Inferior parietal cortex (tissue), 1 donor: ENCODE measurements at regions not wholly inside any gene's neighbourhood (a gene's known extent, or its start where the extent isn't known, plus 50 kb on each side); places are given as distances from the start of the nearest gene placed in this dataset.

Experiments used
- DNase-seq: peaks from one replicate; pipeline ENCODE4 v3.0.0-alpha.2; 2016; ENCODE audit errors: extremely low spot score

DNA sequence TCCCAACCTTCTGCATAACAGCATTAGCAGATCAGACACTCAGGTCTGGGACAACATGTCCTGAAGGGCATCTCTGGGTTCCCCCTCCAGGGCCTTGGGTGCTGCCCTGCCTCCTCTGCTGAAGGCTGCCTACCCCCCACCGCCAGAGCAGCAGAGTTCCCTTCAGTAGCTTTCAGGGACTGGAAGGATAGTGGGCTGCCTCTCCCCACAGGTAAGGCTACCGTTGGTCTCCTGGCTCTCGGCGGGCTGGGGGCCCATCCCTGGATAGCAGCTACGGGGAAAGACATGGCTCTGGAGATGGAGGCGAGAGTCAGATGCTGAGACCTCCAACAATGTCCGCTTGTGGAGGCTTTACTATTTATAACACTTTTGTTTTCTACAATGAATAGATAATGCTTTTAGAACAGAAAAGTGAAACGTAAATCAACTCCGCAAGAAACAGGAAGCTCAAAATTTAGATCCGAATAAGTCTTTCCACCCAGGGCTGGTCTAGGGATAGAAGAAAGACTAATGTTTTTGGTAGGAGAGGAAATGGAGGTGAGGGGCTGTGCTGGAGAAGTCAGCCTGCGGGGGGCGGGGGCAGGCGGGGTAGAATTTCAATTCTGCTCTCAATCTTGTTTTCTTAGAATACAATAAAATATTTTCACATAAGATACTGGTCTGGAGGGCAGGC lies 58.4 kb downstream of the ARL4C start:
- no peak for DNase-seq

DNA sequence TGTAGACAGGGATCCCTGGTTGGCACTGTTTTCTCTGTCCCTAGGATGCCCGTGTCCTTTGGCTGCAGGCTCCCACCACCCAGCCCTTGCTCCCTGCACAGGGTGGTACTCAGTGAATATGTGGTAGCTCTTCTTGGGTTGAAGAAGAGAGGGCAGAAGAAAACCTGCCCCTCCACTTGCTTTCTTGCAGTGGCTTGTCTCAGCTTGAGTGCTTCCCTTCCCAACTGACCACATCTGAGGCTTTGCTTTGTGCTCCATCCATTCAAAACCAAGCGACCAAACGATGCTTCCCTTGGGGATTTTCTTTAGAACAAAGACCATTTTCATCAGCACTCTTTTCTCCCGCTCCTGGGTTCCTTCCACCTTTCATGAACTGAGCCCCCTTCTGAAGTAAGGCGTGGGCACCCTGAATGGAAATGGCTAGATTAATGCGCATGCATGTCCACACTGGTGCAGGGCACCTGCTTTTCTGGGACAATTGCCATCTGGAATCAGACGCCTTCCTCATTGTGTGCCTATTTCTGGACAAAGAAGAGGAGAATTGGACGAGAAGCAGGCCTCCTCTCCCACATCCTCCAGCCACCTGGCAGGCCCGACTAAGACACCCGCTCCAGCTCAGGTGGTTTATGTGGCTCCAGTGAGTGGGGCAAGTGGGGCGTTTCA lies 59.1 kb downstream of the ARL4C start:
- peak; percentile 59 for DNase-seq

DNA sequence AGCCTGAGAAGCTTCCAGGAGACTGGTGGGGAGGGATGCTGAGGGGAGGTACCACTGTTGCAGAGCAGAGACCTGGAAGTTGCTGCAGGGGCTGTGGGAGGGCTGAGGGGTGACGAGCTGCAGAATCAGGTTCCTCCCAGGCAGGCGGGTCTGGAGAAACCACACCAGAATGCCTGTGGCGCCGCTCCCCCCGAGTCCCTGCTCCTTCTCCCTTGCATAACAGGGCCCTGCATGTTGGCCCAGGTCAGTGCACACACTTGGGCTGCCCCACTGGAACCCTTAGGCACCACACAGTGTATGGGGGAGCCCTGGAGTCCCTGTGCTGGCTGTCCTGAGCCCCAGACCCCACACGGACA lies 60.4 kb downstream of the ARL4C start:
- DNase-seq, result no peak

- DNase-seq, result no peak
These were observed 60.9 kb downstream of the ARL4C start for GRCh38 chr2:234435836-234436481.

DNA sequence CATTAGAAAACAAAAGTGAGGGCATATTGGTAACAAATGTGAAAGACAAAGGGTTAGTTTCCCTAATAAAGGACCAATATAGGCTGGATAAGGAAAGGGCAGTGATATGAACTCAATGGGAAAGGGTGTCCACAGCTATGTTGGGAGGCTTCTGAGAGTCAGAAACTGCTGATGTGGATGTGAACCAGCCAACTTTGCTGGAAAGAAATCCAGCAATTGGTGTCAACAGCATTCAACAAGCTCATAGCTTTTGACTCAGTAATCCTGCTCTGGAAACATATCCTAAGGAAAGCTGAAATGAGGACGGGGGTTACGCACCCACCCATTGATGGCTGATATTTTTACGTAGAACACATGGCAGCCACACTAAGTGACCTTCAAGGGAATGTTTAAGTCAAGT lies 63.7 kb downstream of the ARL4C start:
- DNase-seq, result no peak

DNA sequence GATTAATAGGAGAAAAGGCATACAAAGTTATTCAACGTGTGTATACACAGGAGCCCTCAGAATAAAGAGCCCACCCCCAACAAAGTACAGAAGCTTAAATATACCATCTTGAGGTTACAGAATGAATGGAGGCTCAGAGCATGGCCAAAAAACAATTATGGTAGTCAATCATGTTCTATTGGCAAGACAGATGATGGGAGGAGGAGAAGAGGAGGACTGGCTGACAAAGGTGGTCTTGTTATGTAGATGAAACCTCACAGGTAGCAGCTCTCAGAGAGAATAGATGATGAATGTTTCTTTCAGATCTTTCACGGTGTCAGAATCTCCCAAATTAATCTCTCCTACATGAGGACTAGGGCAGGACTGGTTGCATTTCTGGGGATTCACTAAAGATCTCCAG lies 66.0 kb downstream of the ARL4C start:
- DNase-seq, result no peak

DNA sequence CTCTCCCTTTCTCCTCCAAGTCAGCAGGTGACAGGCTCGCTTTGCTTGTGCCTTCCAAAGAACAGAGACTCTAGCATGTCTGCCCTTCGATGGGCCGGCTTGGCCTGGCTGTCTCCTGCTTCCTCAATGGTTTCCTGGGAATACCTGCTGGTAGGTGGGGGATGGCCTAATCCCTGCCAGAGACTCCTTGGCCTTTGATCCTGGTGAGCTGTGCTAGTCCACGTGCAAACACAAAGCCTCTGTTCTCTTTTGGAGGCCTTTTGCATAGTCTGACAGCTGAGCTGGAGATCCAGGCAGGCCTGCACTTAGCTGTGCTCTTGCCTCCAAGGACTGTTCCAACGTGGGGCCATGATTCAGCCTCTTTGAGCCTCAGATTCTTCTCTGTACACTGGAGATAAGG lies 67.6 kb downstream of the ARL4C start:
- no peak for DNase-seq

GRCh38 chr2:234427081-234428061 lies 69.5 kb downstream of the ARL4C start:
- no peak for DNase-seq

DNA sequence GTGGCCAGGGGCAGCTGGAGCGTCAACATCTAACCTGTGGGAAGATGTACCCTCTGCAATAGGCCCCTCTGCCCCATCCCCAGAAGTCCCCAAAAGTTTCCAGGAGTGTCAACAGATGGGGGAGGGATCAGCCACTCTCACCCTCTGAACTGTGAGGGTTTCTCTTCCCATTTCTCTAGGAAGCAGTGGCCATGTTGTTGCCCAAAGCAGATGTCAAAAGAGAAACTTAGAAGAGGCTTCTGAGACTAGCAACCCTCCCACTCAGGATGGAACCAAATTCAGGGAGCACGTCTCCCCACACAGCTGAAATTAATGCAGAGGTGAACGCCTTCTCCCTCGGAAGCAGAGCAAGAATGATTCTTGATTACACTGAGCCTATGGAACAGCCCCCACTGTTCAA lies 70.3 kb downstream of the ARL4C start:
- no peak for DNase-seq

DNA sequence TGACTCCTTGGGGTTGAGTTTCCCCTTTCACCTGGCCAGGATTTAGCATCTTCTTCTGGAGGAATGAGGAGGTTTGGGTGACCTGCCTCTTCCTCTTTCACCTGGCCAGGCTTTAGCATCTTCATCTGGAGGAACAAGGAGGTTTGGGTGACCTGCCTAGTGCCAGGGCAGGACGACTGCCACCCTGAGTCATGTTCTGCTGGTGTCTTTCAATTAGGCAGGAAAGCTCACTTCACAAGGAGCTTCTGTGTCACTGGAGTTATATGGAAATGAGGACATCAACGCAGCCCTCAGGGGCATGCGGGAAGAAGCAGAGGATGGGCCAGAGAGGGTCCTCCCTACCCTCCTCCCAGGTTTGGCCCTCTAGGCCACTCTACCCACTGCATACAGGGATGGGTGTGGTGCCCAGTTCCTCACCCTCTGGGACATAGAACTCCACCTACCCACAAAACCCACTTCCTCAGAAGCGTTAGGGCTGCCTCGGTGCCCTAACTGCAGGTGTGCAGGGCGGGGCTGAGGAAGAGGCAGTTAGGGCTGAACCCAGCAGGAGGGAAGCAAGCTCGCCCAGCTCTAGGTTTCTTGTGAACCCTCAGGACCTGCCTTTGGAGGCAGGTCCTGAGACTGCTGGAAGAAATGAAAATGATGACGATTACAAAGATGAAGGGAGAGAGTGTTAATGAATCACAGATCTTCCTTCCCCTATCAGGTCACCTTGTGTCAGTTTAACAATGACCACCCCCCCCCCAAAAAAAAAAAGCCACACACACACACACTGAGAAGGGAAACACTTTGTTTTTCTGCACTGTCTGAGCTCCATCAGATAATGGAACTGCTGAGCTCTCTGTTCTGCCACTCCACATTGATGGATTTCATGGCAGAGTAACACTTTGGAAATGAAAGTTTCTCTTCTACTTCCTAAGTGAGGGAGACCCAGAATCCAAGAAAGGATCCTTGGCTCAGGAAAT lies 71.0 kb downstream of the ARL4C start:
- DNase-seq, result no peak

DNA sequence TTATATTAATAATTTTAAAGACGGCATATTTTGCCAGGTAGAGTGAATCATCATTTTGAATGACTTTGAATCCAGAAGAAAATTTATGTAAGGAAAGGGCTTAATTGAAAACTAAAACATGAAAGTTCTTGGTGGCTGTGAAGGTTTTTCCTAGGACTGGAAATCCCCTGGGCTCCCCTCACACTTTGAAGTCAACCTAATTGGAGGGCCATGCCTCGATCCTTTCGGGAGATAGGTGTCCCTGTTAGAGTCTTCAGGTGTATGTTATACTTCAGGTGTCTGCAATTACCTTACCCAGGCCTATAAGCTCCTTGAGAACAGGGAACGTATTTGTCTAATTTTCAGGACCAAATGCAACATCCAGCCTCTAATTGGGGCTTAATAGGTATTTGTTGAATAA lies 73.0 kb downstream of the ARL4C start:
- DNase-seq, result no peak

DNA sequence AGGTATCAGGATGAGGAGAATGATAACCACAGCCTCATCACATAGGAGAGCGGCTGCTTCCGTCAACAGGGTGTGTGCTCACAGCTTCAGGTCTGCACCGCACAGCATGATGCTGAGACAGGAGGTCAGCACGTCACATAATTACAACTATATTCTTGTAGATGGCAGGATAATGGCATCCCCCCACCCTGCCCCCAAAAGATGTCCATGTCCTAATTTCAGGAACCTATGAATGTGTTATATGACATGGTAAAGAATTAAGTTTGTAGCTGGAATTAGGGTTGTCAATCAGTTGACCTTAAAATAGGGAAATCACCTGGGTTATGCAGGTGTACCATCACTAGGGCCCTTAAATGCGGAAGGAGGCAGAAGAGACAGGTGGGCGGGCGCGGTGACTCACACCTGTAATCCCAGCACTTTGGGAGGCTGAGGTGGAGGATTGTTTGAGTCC lies 73.9 kb downstream of the ARL4C start:
- no peak for DNase-seq

GRCh38 chr2:234422273-234422732 lies 74.6 kb downstream of the ARL4C start:
- no peak for DNase-seq

DNA sequence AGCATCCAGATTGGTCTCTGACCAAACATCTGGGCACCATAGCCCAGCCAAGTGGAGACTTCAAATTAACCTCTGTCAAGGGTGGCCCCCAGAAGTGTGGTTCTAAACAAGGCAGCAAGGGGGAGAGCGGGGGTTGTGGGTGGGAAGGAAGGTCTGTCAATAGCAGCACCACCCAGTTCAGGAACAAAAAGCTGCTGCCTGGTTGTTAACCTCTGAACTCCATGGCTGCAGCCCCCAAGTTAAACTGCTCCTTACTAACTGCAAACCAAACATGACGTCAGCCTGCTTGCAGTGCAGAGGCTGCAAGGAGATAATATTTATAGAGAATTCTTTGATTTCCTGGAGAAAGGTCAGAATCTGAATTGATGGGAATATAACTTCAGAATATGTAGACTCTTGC lies 76.5 kb downstream of the ARL4C start:
- no peak for DNase-seq

- DNase-seq, result no peak
These were observed 77.2 kb downstream of the ARL4C start for GRCh38 chr2:234419726-234420125.

GRCh38 chr2:234415706-234416105 lies 81.2 kb downstream of the ARL4C start:
- no peak for DNase-seq

DNA sequence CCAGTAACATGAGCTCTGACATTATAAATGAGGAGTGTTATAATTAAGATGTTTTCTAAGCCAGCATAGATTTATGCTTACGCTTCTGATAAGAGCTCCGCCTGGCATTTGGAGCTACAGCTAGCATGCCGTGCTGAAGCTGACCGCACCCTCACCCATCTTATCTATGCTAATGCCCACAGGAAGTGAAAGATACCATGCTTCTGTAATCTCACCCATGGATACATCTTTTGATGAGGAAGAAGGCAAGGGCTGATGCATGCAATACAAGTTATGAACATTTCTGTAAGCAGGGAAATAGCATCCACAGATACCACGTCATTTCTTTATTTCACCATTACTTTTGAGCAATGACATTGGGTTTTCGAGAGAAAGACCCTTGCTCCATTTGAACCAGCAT lies 82.3 kb downstream of the ARL4C start:
- DNase-seq, result no peak

- no peak for DNase-seq
These were observed 84.2 kb downstream of the ARL4C start for GRCh38 chr2:234412726-234413125.

DNA sequence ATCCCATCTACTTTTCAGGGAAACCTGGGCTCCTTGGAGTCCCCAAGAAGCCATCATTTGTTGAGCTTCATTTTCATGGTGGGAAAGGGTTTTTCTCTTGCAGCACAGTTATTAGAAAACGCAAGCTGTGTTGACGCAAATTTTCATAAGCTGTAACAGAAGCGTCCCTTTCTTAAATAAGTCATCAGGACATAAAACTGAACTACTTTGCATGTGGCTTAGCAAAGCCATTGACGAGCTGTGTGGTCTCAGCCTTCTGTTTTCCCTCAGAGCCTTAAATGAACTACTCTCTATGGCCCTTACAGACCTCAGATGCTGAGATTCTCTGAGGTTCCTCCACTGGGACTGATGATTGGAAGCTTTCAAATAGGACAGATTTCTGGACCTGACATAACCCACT lies 85.1 kb downstream of the ARL4C start:
- no peak for DNase-seq

DNA sequence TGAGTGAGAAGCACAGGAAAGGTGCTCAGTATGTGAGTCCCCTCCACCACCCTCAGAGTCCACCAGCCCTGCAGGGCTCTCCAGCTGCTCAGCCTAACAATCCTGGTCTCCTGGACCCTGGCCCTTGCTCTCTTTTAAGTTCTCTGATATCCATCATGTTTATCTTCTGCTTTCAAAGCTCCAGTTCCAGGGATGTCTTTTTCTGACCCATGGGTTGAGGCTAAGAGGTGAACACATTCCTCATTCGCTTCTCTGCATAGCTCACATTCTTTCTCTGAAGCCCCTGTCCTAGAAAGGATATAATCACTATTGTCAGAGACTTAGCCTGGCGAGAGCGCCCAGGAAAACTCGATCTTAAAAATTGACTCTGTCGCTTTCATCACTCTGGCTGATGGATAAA lies 86.4 kb downstream of the ARL4C start:
- DNase-seq, result no peak

DNA sequence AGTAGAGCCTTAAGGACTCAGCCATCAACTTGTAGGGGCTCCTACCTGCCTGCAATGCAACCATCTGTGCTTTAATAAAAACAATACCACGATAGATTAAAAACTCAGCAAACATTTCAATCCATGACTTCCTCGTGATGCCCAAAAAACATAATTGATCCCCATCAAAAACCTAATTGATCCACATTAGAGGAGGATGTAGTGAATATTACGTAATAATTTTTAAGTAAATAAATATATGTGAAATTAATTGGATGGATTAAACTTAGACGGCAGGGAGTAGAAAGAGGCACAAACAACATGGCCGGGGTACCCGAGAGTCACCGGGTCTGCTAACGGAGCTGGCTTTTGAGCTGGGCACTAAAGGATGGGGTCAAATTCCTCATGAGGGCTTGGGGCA lies 87.3 kb downstream of the ARL4C start:
- no peak for DNase-seq
